ENCODE measurements at regions not wholly inside any gene's neighbourhood (a gene's known extent, or its start where the extent isn't known, plus 50 kb on each side); places are given as distances from the start of the nearest gene placed in this dataset.

- no peak for DNase-seq
Measured at GRCh38 chr5:56350011-56350596, 117.0 kb upstream of the ANKRD55 start.

GRCh38 chr5:56349461-56349860 lies 116.3 kb upstream of the ANKRD55 start:
- no peak for DNase-seq

- DNase-seq, result peak in 1 of 2 donors; percentile 25
Measured at GRCh38 chr5:56346741-56347535, 113.8 kb upstream of the ANKRD55 start.

GRCh38 chr5:56346044-56346710 lies 113.0 kb upstream of the ANKRD55 start:
- DNase-seq, result no peak

GRCh38 chr5:56345352-56345751 lies 112.2 kb upstream of the ANKRD55 start:
- no peak for DNase-seq

GRCh38 chr5:56344594-56344993 lies 111.5 kb upstream of the ANKRD55 start:
- DNase-seq, result no peak

GRCh38 chr5:56343988-56344387 lies 110.9 kb upstream of the ANKRD55 start:
- DNase-seq, result no peak

- no peak for DNase-seq
Measured at GRCh38 chr5:56342616-56343015, 109.5 kb upstream of the ANKRD55 start.

GRCh38 chr5:56340196-56340980 lies 107.3 kb upstream of the ANKRD55 start:
- no peak for DNase-seq

- no peak for DNase-seq
Measured at GRCh38 chr5:56339732-56340131, 106.6 kb upstream of the ANKRD55 start.

GRCh38 chr5:56337715-56338319 lies 104.7 kb upstream of the ANKRD55 start:
- DNase-seq, result no peak

- no peak for DNase-seq
Measured at GRCh38 chr5:56335212-56335611, 102.1 kb upstream of the ANKRD55 start.

GRCh38 chr5:56330806-56331205 lies 97.7 kb upstream of the ANKRD55 start:
- DNase-seq, result no peak

GRCh38 chr5:56330167-56330566 lies 97.0 kb upstream of the ANKRD55 start:
- DNase-seq, result no peak

- no peak for DNase-seq
Measured at GRCh38 chr5:56329652-56330051, 96.5 kb upstream of the ANKRD55 start.

GRCh38 chr5:56328753-56329560 lies 95.8 kb upstream of the ANKRD55 start:
- no peak for DNase-seq

- no peak for DNase-seq
Measured at GRCh38 chr5:56327809-56328208, 94.7 kb upstream of the ANKRD55 start.

GRCh38 chr5:56326770-56327169 lies 93.6 kb upstream of the ANKRD55 start:
- no peak for DNase-seq

- DNase-seq, result no peak
Measured at GRCh38 chr5:56326116-56326515, 93.0 kb upstream of the ANKRD55 start.

GRCh38 chr5:56325039-56325438 lies 91.9 kb upstream of the ANKRD55 start:
- DNase-seq, result no peak

GRCh38 chr5:56323505-56323904 lies 90.4 kb upstream of the ANKRD55 start:
- DNase-seq, result no peak

All from right lung (tissue), 2 donors.